Right lobe of liver (tissue), 4 donors: ENCODE measurements at regions not wholly inside any gene's neighbourhood (a gene's known extent, or its start where the extent isn't known, plus 50 kb on each side); places are given as distances from the start of the nearest gene placed in this dataset.

Source experiments
- CTCF ChIP-seq, 4 donors: fragments of 200-600 bp in 3 of 4; fragments of 450-650 bp in 1 of 4; IDR thresholded peaks; one replicate each; pipeline versions ENCODE4 v1.5.1 to v1.8.0; 2016 to 2022; ENCODE audit warnings: antibody characterized with exemption in 4 of 4, mild to moderate bottlenecking in 2 of 4
- POLR2A ChIP-seq: fragments of 450-650 bp; IDR thresholded peaks from one replicate; pipeline ENCODE4 v1.6.1; 2017; ENCODE audit warnings: antibody characterized with exemption, mild to moderate bottlenecking
- donor health status: DM: no; HTN: no; CAD: no.
- donor health status: DM: no; HTN: no; CAD: no.
- donor health status: DM: no; HTN: yes; CAD: no.

DNA sequence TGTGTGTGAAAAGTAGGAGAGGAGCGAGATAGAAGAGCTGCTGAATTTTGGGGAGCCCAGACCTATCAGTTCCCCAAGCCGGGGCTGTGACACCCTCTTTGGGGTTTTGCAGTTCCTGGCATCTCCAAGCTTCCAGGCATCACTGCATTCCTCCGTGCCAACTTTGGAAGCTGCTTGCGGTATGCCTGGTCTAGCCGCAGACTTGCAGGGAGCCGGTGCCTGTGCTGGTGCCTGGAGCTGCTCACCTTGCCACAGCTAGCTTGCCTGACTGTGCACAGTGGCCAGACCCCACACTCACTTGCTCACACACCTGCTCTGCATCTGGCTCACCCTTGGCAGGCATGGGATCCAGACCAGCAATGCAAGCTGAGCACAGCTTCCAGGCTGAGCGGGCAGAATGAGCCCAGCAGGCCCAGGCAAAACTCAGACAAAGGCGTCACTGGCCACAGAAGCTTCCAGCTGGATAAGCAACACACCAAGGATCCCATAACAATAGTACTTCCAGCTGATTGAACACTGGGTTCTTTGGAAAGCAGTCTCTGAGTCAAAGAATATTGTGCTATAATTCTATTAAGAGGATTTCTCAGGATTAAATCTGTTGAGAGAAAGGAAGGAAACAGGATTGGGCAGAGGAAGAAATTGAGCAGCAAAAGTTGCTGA is 390.9 kb downstream of the TEX13C start:
- TF ChIP-seq CTCF (IDR thresholded peaks at IDR 0.05) (no peak), POLR2A (no peak)
